NT2/D1 (cell line): ENCODE measurements at regions not wholly inside any gene's neighbourhood (a gene's known extent, or its start where the extent isn't known, plus 50 kb on each side); places are given as distances from the start of the nearest gene placed in this dataset.

Experiments
- SUZ12 ChIP-seq: IDR thresholded peaks from 2 replicates; pipeline ENCODE4 v1.6.1; 2011; ENCODE audit not compliant: insufficient read length, insufficient read depth; ENCODE audit errors: extremely low read depth
- YY1 ChIP-seq: IDR thresholded peaks from 2 replicates; pipeline ENCODE4 v1.6.1; 2011; ENCODE audit not compliant: insufficient read length, insufficient read depth
- ZNF274 ChIP-seq: IDR thresholded peaks from 2 replicates; pipeline ENCODE4 v1.6.1; 2011; ENCODE audit warnings: mild to moderate bottlenecking, low read depth, low read length

DNA sequence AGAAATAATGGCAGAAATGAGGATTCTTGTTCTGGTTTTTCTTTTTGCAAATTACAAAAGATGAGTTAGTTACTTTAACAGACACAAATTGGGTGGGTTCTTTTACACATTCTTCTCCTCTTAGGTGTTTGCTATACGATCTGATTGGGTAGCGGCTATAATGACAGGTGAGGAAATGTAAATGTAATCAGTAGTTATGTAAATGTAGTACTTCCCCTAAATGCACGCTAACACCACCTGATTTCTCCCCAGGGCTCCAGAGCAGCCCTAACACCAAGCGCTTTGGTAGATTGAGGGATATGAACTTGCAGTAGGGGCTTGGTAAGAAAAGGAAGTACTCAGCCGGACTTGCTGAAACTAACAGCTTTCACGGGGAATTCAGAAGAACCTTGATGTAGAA, 499.4 kb upstream of the NOX3 start:
- no peak for TF ChIP-seq ZNF274
- TF ChIP-seq YY1: no peak
- no peak for TF ChIP-seq SUZ12
